OCI-M2 (cell line): ENCODE measurements at regions not wholly inside any gene's neighbourhood (a gene's known extent, or its start where the extent isn't known, plus 50 kb on each side); places are given as distances from the start of the nearest gene placed in this dataset.

Source experiments
- DNase-seq: peaks from one replicate; lab custom pipeline; 2025; ENCODE audit not compliant: unreplicated experiment; lab: John Stamatoyannopoulos, UW

DNA sequence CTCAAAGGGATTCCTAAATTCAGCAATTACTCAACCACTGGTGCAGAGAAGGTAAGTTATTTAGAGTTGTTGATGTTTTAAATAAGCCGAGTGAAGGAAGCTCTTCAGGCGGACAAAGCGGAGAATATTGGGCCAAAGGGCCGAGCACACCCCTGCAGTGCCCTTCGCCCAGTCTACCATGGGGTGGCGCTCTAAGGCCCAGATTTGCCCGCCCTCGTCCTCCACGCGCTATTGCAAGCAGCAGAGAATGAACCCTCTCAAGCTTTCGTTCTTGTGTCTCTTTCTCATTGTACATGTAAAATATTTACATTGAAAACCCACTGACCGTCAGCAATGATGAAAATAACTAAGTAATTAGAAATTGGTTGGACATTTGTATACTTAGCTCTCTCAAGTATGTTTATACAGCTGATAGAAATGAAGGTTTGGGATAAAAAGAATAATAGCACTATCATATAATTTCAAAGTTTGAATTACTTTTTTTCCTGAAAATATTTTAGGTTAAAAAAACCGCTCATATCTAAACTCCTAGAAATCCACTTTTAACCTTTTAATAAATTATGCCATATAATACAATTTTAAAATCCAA is 195.0 kb upstream of the CEP162 start:
- no peak for DNase-seq

DNA sequence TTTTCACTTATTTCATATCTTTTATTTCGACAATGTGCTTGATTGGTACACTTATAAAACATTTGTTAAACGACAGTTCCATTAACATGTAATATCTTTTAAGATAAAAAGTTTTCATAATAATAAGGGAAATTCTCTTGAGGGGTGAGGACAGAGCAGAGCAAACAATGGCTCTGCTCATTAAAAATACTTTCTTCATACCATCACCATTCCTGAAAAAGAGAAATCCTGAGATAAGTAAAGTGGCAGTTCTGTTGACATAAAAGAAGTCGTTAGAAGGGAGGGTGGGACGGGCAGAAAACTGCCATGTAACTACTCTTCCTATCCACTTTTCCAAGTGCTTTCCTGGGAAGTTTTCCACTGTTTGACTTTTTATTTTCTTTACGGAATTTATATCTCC is 193.6 kb upstream of the CEP162 start:
- DNase-seq: no peak

DNA sequence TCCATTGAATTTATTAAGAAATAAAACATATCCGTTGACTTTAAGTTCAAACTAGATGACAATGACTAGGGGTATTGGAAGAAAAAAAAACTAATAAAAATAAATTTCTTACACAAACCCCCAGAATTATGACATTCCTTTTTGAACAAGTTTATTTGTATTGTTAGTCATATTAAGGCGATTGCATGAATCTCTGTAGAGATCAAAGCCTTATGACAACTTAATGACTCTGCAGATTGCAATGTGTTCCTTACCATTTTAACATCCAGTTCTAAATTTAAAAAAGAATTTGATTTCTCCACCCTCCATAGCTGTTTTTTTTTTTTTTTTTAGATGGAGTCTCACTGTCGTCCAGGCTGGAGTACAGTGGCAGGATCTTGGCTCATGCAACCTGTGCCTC is 189.8 kb upstream of the CEP162 start:
- DNase-seq: no peak

DNA sequence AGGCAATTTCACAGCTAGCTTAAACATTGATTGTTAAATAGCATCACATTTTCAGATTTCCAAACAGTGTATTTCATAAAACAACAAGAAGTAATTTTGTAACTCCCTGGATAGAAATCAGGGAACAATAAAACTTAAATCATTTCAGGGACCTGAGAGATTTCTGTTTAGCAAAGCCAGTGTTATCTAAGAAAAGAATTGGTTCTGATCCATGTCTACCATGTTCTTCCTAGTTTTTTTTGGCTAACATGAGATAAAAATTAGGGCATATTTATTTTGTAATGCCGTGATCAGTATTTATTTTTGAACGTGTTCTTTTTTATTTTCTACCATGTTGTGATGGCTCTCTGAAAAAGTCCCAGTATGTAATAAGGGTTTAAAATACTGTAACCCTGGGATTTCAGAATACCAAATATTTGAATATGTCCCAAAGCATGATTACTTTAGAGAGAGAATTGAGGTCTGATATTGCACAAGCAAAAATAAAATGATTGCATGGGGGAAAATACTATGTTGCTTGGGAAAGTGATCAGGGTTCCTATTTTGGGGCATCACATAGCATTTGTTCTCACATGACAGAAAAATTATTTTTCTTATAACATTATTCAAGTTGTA is 188.7 kb upstream of the CEP162 start:
- DNase-seq: no peak

DNA sequence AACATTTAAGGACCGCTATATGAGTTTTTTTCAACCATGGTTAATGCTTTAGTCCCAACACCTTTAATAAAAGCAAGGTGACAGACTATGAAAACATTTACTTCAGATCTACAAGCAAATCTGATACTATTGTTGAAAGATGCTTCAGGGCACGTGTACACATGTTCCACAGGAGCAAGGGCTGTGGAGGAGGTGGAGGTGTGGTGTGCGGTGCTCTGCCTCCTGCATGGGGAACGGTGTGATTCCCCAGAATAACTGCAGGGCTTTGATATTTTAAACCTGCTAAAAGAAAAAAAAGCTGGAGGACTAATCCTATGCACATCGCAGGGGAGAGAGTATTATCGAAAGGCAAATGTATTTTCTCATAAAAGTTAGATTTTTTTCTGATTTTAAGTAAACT is 188.1 kb upstream of the CEP162 start:
- DNase-seq: no peak

DNA sequence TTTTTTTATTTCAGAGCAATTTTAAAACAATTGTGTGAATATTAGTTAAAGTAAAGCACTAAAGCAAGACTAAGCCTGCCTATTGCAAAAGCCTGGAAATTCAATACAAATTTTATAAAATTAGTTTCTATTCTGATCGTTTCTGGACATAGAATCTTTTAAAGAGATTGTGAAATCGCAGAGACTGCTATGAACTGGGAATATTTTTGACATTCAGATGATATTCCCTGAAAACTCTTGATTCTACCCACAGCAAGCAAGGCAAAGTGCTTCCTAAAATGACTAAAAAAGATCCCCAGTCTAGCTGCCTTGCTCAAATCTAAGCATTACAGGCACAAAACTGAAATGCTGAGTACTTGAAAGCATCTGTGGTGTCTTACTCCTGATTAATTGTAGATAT is 187.6 kb upstream of the CEP162 start:
- DNase-seq: no peak

DNA sequence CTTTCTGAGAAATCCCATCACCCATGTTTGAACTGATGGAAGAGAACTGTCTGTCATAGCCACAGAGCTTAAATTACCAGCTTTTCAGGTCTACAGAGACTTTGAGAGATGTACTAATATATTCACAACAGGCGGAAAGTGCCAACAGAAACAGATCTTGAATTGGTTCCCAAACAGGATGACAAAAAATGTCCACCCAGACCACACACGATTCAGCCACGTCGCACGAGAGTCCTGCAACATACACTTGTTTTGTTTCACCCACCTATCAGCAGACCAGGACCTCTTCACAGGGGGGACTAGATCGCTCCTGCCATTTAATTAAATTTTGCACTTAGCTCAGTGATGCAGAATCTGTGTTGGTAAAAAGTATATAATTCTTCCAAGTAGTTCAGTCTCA is 187.1 kb upstream of the CEP162 start:
- no peak for DNase-seq

DNA sequence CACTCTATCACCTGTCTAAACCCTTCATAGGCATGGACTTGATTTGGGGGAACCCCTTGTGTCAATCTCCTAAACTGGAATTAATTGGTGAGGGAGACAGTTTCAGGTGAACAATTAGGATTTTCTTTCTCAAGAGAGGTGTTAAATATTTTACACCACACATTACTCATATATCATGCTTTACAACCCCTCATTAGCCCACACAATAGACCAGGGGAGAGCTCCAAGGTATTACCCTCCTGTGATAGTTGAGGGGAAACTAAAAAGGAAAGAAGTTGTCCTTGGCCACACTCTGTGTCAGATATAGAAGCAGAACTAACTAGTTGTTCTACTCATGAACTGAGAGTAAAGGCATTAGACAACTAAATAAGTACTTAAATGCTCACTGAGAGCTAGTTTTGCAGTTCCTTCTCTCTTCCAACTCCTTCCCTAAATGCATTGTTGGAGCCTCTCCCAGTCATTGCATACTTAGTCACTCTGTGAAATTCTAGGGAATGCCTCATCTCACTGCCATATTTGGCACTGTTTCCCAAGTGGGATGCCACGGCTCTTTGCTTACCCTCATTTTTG is 183.7 kb upstream of the CEP162 start:
- no peak for DNase-seq

DNA sequence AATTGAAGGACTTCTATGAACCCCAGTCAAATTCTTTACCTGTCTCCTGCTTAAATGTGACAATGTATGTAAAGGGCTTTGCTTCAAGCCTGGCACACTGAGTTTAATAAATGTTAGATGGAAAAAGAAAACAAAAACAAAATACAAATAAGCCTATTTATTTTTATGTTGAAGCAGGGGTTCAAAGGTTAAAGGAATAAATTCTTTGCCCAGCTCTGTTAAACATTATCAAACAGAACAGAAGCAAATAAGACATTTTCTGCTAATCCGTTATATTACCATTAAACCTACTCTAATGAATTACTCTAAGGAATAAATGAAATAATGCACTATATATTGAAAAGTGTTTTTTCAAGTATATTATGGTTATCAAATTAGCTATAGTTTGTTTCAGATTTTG is 182.5 kb upstream of the CEP162 start:
- DNase-seq: no peak

DNA sequence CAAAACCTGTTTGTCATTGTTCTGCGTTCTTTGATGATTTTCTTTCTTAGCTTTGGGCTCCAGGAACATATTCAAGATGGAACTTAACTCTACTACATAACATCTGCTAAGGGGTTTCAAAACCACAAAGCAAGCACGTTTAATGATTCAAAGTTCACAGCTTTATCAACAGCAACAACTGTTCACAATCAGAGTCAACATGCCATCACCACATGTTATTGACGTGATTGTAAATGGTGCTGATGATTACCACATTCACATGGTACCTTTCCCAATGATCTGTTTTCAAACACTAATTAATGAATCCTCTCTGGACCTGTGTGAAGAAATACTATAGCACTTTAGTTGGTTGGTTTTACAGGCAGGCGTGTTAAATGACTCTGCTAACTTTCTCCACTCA is 180.6 kb upstream of the CEP162 start:
- no peak for DNase-seq

DNA sequence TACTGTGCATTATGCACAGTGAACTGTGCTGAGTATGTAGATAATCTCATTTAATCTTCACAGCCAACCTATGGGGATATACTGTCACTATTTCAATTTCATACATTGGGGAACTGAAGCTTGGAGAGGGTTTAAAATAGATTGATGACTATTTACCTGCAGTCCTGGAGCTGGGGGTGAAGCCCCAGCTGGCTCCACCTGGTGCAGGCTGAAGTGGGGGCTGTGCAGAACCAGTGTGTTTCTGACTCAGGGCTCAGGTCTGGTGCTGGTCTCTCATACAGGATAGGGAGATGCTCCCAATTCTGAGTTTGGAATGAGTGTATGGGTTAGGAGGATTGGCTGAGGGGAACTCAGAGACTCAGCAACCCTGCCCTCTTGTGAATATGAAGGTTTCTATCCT is 176.1 kb upstream of the CEP162 start:
- no peak for DNase-seq

DNA sequence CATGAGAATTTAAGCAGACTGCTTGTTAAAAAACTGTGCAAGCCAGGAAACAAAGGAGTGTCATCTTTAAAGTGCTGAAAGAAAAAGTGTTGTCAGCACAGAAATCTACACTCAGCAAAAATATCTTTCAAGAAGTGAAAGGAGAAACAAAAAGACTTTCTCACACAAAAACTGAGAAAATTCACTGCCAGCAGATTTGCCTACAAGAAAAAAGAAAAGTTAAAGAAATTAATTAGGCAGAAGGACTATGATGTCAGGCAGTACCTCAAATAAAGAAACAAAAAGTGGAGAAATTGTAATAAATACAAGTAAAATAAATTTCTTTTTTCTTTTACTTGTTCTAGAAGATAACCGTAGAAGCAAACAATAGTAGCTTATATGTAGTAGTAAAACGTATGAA is 171.6 kb upstream of the CEP162 start:
- DNase-seq: no peak

DNA sequence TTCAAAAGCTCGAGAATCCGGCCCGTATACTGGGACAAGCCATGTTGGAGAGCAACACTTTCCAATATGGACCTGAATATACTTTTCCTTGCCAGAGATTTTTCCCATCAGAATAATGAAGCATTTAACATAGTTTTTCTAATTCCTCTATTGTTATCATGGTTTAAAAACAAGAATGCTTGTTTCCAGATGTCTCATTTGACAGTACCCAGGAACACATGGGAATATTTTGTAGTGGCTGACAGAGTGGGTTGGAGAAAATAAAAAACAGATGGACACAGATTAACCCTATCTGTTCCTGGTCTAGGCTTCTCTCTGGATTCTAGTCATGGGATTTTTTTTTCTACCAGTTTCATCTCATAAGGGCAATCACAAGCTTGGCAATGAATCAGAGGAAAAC is 164.8 kb upstream of the CEP162 start:
- no peak for DNase-seq

DNA sequence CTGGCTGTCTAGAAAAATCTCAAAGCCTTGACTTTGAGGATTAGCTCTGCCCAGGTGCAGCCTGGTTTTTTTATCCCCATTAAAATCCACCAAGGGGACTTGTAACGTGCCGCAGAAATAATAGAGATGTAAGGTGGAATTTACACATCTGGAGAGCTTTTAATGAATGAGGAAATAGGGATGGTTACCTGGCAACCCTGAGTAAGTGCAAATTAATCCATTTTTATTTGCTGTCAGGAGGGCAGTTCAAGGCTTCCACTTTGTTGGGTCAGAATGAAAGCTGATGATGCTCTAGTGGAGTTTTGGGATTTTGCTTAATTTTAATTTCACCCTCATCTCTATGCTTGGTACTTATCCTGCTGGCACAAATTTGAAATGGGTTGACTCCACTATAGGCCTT is 163.4 kb upstream of the CEP162 start:
- no peak for DNase-seq

DNA sequence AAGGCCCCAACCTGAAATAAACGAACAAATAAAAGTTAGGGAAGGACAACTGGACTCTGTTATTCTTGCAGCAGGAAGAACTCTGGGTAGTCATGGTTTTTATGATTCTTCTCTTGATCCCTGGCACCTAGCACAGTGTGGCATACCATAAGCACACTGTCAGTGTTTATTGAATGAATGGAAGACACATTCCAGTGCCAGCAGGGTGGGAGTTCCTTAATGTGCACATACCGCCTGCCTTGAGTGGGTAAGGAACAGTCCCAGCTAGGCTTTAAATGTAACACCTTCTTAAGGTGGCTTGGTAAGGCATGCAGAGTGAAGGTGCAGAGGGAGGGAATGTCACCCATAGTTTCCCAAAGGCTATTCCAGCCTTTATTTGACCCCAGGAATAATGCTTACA is 162.9 kb upstream of the CEP162 start:
- DNase-seq: no peak

DNA sequence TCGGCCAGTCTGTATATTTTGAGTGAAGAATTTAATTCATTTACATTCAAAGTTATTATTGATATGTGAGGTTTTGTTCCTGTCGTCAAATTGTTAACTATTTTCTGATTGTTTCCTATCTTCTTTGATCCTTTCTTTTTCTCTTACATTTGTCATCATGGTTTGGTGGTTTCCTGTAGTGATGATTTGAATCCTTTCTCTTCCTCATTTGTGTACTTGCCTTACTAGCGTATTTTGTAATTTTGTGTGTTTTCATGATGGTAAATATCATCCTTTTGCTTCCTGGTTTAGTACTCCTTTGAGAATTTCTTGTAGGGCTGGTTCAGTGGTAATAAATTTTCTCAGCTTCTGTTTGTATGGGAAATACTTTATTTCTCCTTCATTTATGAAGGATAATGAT is 151.7 kb upstream of the CEP162 start:
- no peak for DNase-seq

DNA sequence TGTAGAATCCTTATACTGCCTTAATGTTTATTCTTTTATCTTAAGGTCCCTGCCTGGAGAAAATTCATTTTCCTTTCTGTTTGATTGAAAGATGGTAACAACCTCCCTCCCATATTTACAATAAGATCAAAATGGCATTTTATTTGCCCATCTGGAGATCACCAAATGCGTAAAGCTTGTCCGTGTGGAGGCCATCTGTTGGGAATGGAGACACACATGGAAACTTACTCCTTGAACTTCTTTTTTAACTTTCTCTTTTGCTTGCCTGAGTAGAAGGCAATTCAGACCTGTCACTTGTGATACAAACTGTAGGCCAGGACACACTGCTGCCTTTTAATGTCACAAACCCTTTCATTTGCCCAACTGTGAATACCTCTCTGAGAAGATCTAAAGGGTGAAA is 144.8 kb upstream of the CEP162 start:
- DNase-seq: no peak

DNA sequence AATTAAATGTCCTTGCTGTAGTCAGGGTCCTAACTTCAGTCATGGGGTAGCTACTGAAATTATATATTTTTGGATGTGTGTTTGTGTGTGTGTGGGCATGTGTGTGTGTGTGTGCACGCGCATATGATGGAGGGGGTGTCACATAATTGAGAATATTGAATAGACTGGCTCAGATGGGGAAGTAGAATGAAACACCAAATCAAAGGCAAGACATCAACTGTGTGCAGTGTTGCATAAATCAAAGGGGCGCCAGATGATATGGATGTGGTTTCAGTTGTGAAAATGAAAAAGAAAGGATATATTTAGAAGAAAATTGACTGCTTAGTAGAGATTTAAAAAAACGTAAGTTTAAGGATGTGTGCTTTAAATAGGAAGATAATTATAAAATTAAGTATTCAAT is 144.2 kb upstream of the CEP162 start:
- DNase-seq: no peak

DNA sequence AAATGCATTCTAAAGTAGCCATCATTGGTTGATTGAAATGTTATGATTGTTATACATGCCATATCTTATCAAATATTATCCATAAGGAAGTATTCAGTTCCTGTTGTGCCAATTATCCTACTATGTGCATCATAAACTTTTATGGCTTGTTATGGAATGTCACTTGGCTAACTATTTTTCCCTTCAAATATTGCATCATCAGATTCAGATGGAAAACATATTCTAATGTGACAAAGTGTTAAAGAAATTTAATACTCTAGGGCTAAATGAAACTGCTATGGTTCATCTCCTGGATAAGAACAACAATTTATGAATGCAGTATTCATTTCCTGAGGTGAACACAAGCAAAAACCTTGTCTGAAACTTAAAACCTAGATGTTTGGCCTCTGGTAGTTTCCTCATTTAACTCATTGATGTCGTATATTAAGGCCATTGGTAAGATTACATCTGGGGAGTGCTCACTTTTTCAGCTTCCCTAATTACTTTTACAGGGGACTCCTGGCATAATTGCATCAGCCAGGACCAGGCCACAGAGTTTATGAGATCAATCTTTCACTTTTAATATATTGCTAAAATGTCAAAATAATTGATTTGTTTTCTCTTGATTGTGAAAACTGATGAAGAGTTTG is 134.9 kb upstream of the CEP162 start:
- no peak for DNase-seq

DNA sequence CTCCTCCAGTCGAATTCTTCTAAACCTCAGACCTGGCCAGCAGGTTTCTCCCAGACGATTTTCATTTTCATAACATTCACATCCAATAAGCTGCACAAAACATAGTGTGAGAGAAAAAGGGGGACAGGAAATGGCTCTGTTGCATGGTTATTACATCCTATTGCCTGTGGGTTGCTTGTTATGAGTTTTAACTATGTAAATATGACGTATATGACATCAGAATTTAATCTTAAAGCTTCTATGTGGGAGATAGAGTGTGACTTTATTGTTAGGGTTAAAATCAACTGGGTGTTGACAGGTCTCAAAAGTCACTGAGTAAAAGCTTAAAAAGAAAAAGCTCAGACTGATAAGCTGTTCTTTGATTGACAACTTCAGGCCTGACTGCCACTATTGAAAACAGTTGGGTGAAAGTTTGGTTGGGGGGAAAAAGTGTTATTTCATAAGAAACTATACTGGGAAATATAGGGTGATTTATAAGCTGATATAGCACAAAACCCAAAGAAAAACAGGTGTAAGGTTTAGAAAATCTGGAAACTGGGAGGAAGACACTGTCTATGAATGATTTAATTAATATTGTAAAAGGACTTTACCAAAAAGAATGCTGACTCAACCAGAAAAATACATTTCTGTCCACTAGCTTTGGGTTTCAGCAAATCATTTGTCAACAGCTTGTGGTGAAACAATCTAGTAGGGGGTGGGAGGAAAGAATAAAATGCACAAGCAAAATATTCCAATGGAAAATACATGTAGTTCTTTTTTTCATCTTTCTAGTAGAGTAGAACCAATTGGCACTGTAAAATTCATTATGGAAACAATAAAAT is 134.1 kb upstream of the CEP162 start:
- DNase-seq: no peak

DNA sequence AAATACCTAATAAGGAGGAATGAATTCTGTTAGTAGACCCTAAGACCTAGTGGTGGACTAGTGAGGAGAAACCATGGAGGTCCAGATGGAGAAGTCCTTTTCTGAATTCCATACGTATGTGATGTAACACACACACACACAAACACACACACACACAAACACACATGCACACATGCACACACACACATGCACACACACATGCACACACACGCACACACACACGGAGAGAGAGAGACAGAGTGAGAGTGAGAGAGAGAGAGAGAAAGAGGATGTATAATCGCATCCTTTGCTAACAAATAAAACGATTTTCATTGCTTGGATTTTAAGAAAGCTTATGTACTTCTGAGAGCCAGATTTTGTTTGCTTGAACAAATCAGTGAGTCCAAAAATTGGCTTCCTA is 132.6 kb upstream of the CEP162 start:
- DNase-seq: no peak

DNA sequence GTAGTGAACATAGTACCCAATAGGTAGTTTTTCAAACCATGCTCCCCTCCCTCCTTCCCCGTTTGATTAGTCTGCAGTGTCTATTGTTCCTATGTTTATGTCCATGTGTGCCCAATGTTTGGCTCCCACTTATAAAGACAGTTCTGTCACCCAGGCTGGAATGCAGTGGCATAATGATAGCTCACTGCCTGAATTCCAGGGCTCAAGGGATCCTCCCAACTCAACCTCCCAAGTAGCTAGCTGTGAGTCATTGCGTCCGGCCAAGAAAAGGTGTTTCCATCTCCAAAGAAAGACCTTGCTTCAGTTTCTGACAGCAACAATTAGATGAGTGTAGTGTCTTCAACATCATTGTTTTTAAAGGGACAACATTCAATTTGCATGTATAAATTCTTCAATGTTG is 131.1 kb upstream of the CEP162 start:
- DNase-seq: no peak
